GM10248 (cell line): ENCODE measurements at regions not wholly inside any gene's neighbourhood (a gene's known extent, or its start where the extent isn't known, plus 50 kb on each side); places are given as distances from the start of the nearest gene placed in this dataset.

Source experiments
- CTCF ChIA-PET: fragments of 300-600 bp; sonication (Branson Sonifier 250); formaldehyde crosslinking; extraction: SDS; loops from one replicate; lab custom pipeline; 2021; ENCODE audit warnings: antibody characterized with exemption; lab: Yijun Ruan, JAX
- POLR2A ChIA-PET: fragments of 350-650 bp; sonication (Branson Sonifier 250); formaldehyde crosslinking; extraction: SDS; loops from one replicate; lab custom pipeline; 2020; ENCODE audit warnings: antibody characterized with exemption; lab: Yijun Ruan, JAX
- DNase-seq: peaks from one replicate; pipeline ENCODE4 v3.0.0; 2012; ENCODE audit errors: extremely low spot score
- CTCF ChIP-seq: IDR thresholded peaks from 2 replicates; pipeline ENCODE4 v1.5.1; 2012; ENCODE audit warnings: mild to moderate bottlenecking, low read depth; ENCODE audit errors: extremely low read depth, missing control alignments, control extremely low read depth

GRCh38 chr2:123500988-123501387, 524.1 kb upstream of the CNTNAP5 start:
- no peak for TF ChIP-seq CTCF
- ChIA-PET CTCF (no interaction called here), POLR2A (no interaction called here)
- DNase-seq = no peak

- ChIA-PET CTCF (no interaction called here), POLR2A (no interaction called here)
- TF ChIP-seq CTCF = no peak
- no peak for DNase-seq
Observed at GRCh38 chr2:123502931-123503330, 522.2 kb upstream of the CNTNAP5 start.

- no peak for DNase-seq
- ChIA-PET CTCF (interaction anchor here (0.7 to 1.0 kb wide), 2 partner anchors 16 to 35 kb away, joined by 3 read pairs; no protein-coding TSS in a partner anchor), POLR2A (no interaction called here)
- no peak for TF ChIP-seq CTCF
Observed at GRCh38 chr2:123512547-123512946, 512.5 kb upstream of the CNTNAP5 start.

GRCh38 chr2:123513351-123513750, 511.7 kb upstream of the CNTNAP5 start:
- CTCF ChIA-PET = interaction anchor here (1.0 kb wide), 1 partner anchor 15 kb away, joined by 3 read pairs; no protein-coding TSS in a partner anchor
- DNase-seq = no peak
- no peak for TF ChIP-seq CTCF
- POLR2A ChIA-PET = no interaction called here

- POLR2A ChIA-PET = no interaction called here
- TF ChIP-seq CTCF = no peak
Observed at GRCh38 chr2:123514613-123515207, 510.4 kb upstream of the CNTNAP5 start.

GRCh38 chr2:123518367-123518766, 506.7 kb upstream of the CNTNAP5 start:
- no peak for DNase-seq
- ChIA-PET CTCF (no interaction called here), POLR2A (no interaction called here)
- no peak for TF ChIP-seq CTCF

More at GRCh38 chr2:123514613-123515207, 510.4 kb upstream of the CNTNAP5 start:
- CTCF ChIA-PET = no interaction called here
- no peak for DNase-seq
